B cell (primary cell): ENCODE measurements at regions not wholly inside any gene's neighbourhood (a gene's known extent, or its start where the extent isn't known, plus 50 kb on each side); places are given as distances from the start of the nearest gene placed in this dataset.
A peak's percentile ranks its signal among the peaks of the same experiment; 100 is the strongest.

Experiments
- ATAC-seq: fragments of 200-7000 bp; cut with Tn5 transposase; one replicate; pipeline ENCODE4 v1.10.0; 2021; ENCODE audit warnings: low read depth, mild to moderate bottlenecking, moderate number of reproducible peaks, moderate library complexity
- CTCF ChIA-PET: fragments of 350-600 bp; sonication (Branson Sonifier 250); formaldehyde crosslinking; loops from one replicate; lab custom pipeline; 2021; ENCODE audit warnings: antibody characterized with exemption, inconsistent platforms; lab: Charles Lee
- POLR2A ChIA-PET: fragments of 350-600 bp; sonication (Branson Sonifier 250); formaldehyde crosslinking; loops from one replicate; lab custom pipeline; 2021; ENCODE audit warnings: antibody characterized with exemption; lab: Charles Lee
- DNase-seq: peaks from one replicate; pipeline ENCODE4 v3.0.0; 2013
- H2AFZ ChIP-seq: 2 replicates; pipeline ENCODE4 v1.6.1; 2012; ENCODE audit warnings: mild to moderate bottlenecking, low read depth, low read length; ENCODE audit not compliant: insufficient read depth, poor library complexity, severe bottlenecking
- H3K27ac ChIP-seq, 2 donors: 1 replicate in 1 of 2; 2 replicates in 1 of 2; pipeline ENCODE4 v1.5.1; 2012 to 2013; ENCODE audit warnings: low read length in 2 of 2, mild to moderate bottlenecking in 2 of 2, moderate library complexity in 1 of 2
- H3K27me3 ChIP-seq, 4 experiments: fragments of 200-600 bp in 1 of 4; sonication (generic) in 1 of 4; replicated peaks in 1 of 4; 1 replicate in 2 of 4; 2 replicates in 2 of 4; pipeline versions ENCODE4 v1.6.1 to v1.7.0; 2013 to 2016; ENCODE audit warnings: low read length in 3 of 4, mild to moderate bottlenecking in 2 of 4, mixed read lengths in 1 of 4, moderate library complexity in 1 of 4; ENCODE audit not compliant: insufficient read depth in 4 of 4, control insufficient read depth in 3 of 4; ENCODE audit errors: control extremely low read depth in 1 of 4
- H3K36me3 ChIP-seq, 2 experiments: replicated peaks in 1 of 2; 1 replicate in 1 of 2; 2 replicates in 1 of 2; pipeline versions ENCODE4 v1.6.1 to v1.7.1; 2013; ENCODE audit warnings: low read length in 1 of 2; ENCODE audit not compliant: insufficient read depth in 2 of 2, control insufficient read depth in 1 of 2; ENCODE audit errors: control extremely low read depth in 1 of 2, extremely low read depth in 1 of 2
- H3K4me1 ChIP-seq, 2 donors: fragments of 200-600 bp in 1 of 2; sonication (generic) in 1 of 2; 1 replicate in 1 of 2; 2 replicates in 1 of 2; pipeline versions ENCODE4 v1.5.1 to v1.6.1; 2013 to 2017; ENCODE audit warnings: low read length in 2 of 2; ENCODE audit not compliant: control insufficient read depth in 2 of 2, insufficient read depth in 2 of 2
- H3K4me2 ChIP-seq: replicated peaks from 2 replicates; pipeline ENCODE3; 2012; ENCODE audit warnings: mild to moderate bottlenecking, low read depth, low read length; ENCODE audit not compliant: poor library complexity, severe bottlenecking
- H3K4me3 ChIP-seq, 5 experiments: fragments of 200-600 bp in 1 of 5; sonication (generic) in 1 of 5; 1 replicate in 3 of 5; 2 replicates in 2 of 5; pipeline versions ENCODE4 v1.5.1 to v1.7.0; 2011 to 2016; ENCODE audit warnings: low read length in 4 of 5, mild to moderate bottlenecking in 4 of 5, low read depth in 2 of 5, control low read depth in 1 of 5, moderate library complexity in 1 of 5; ENCODE audit not compliant: insufficient read depth in 1 of 5; ENCODE audit errors: control extremely low read depth in 1 of 5, extremely low read depth in 1 of 5
- H3K79me2 ChIP-seq: fragments of 200-600 bp; sonication (generic); one replicate; pipeline ENCODE4 v1.6.0; 2016; ENCODE audit warnings: low read length; ENCODE audit not compliant: control insufficient read depth, insufficient read depth
- H3K9ac ChIP-seq: fragments of 200-600 bp; sonication (generic); 2 replicates; pipeline ENCODE4 v1.6.1; 2017; ENCODE audit warnings: mild to moderate bottlenecking, low read length, moderate library complexity
- H3K9me3 ChIP-seq, 3 donors: one replicate each; pipeline versions ENCODE4 v1.6.1 to v1.7.1; 2013; ENCODE audit warnings: low read length in 2 of 3; ENCODE audit not compliant: control insufficient read depth in 2 of 3, insufficient read depth in 1 of 3; ENCODE audit errors: control extremely low read depth in 1 of 3
- H4K20me1 ChIP-seq: 2 replicates; pipeline ENCODE4 v1.6.0; 2012; ENCODE audit warnings: mild to moderate bottlenecking, low read length; ENCODE audit not compliant: insufficient read depth, control insufficient read depth, poor library complexity, severe bottlenecking
- H3K27ac Mint-ChIP-seq: one replicate; pipeline ENCODE4 v1.8.0; 2021; ENCODE audit warnings: mixed read lengths
- H3K27me3 Mint-ChIP-seq: one replicate; pipeline ENCODE4 v1.8.0; 2021; ENCODE audit warnings: mixed read lengths
- H3K4me1 Mint-ChIP-seq: one replicate; pipeline ENCODE4 v1.8.0; 2021; ENCODE audit warnings: mixed read lengths
- H3K4me3 Mint-ChIP-seq: one replicate; pipeline ENCODE4 v1.8.0; 2021; ENCODE audit warnings: mixed read lengths
- H3K9me3 Mint-ChIP-seq: one replicate; pipeline ENCODE4 v1.8.0; 2022; ENCODE audit warnings: mixed read lengths; ENCODE audit not compliant: insufficient read depth
- EZH2 ChIP-seq: IDR thresholded peaks from 2 replicates; pipeline ENCODE4 v1.6.1; 2012; ENCODE audit warnings: borderline replicate concordance, low read depth, mild to moderate bottlenecking, moderate library complexity, low read length; ENCODE audit not compliant: insufficient read depth, poor library complexity, severe bottlenecking
- WGBS: methylation state at CpG from one replicate; pipeline ENCODE4 v1.1.5; 2013; ENCODE audit warnings: missing lambda C conversion rate; ENCODE audit not compliant: insufficient coverage; 5-methylcytosine and 5-hydroxymethylcytosine counted together
- intact Hi-C: fragments of 100-400 bp; cut with micrococcal nuclease; formaldehyde crosslinking; loops from one replicate; pipeline ENCODE4 v1.10.0; 2022
- TF ChIP-seq, protein P1 (sequence below): fragments of 200-600 bp; IDR thresholded peaks from one replicate; pipeline ENCODE4 v1.8.0; 2022; ENCODE audit warnings: antibody characterized with exemption, mild to moderate bottlenecking

DNA sequence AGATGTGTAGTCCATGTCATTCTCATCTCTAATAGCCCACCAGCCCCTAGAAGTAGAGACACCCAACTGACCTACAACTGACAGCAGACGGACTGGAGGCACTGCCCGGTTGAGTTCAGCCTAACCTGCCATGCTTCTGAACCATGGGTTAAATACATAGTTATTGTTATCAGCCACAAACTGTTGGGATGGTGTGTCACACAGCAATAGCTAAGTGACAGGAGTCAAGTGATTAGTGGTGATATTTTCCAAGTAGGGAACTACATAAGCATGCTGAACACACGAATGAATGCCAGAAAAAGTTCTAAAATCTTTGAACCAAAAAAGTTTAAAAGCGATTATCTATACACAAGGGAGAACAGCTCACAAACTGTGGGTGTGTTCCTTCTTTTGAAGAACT lies 80.1 kb downstream of the SYNE3 start:
- TF ChIP-seq, protein P1, sequence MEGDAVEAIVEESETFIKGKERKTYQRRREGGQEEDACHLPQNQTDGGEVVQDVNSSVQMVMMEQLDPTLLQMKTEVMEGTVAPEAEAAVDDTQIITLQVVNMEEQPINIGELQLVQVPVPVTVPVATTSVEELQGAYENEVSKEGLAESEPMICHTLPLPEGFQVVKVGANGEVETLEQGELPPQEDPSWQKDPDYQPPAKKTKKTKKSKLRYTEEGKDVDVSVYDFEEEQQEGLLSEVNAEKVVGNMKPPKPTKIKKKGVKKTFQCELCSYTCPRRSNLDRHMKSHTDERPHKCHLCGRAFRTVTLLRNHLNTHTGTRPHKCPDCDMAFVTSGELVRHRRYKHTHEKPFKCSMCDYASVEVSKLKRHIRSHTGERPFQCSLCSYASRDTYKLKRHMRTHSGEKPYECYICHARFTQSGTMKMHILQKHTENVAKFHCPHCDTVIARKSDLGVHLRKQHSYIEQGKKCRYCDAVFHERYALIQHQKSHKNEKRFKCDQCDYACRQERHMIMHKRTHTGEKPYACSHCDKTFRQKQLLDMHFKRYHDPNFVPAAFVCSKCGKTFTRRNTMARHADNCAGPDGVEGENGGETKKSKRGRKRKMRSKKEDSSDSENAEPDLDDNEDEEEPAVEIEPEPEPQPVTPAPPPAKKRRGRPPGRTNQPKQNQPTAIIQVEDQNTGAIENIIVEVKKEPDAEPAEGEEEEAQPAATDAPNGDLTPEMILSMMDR = no peak
- TF ChIP-seq EZH2 = no peak
- H3K9me3 Mint-ChIP-seq = no peaks in the 10 kb centered on the region
- H3K27ac ChIP-seq = peak overlapping the region; percentile 7 to 75
- H3K27me3 ChIP-seq = no peaks in the 10 kb centered on the region
- H3K36me3 ChIP-seq = peaks cover 20 to 69% of the 10 kb centered on the region in 2 experiments
- intact Hi-C loops = no loop called here
- no peak overlapping the region for H3K4me3 ChIP-seq
- no peak overlapping the region for H3K9ac ChIP-seq
- H3K79me2 ChIP-seq = peaks cover 24% of the 10 kb centered on the region
- DNase-seq = no peak
- peak overlapping the region; percentile 7 for H3K27ac Mint-ChIP-seq
- H3K27me3 Mint-ChIP-seq = no peaks in the 10 kb centered on the region
- POLR2A ChIA-PET = no interaction called here
- no peak overlapping the region for H3K4me3 Mint-ChIP-seq
- no CpG with 5 or more reads among the region's 4 CpGs for WGBS
- no peak for ATAC-seq
- peaks cover 16% of the 10 kb centered on the region for H3K4me1 Mint-ChIP-seq
- CTCF ChIA-PET = interaction anchor here (1.2 to 5.8 kb wide), 3 partner anchors 10 to 124 kb away, joined by 3 to 42 read pairs (median 11); no protein-coding TSS in a partner anchor
- no peaks in the 10 kb centered on the region for H3K9me3 ChIP-seq
- H2AFZ ChIP-seq = no peak overlapping the region
- peaks cover 17 to 26% of the 10 kb centered on the region in 2 donors for H3K4me1 ChIP-seq
- no peaks in the 10 kb centered on the region for H4K20me1 ChIP-seq
- H3K4me2 ChIP-seq = no peak overlapping the region

DNA sequence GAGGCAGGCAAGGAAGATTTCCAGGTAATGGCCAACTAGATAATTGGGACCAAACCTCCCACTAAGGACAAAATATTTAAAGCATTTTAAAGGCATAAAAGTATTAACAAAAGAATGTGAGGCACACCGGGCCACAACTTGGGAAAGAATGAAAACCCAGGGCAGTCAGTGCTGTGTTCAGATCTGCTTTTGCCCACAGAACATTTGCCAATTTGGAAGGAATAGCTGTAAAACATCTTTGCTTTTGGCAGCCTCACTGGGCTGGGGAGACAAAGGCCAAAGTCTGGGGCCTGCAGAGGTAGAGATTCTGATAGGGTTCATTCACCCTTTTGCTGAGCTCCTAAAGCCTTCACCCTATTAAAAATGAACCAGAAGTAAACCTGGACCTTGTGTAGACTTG lies 82.3 kb downstream of the SYNE3 start:
- ChIA-PET POLR2A (interaction anchor here (0.7 kb wide), 1 partner anchor 23 kb away, joined by 3 read pairs; no protein-coding TSS in a partner anchor), CTCF (interaction anchor here (1.3 to 5.8 kb wide), 3 partner anchors 8 to 91 kb away, joined by 4 to 42 read pairs (median 11); no protein-coding TSS in a partner anchor)
- no peak overlapping the region for H3K9ac ChIP-seq
- H3K4me1 ChIP-seq = peaks cover 17 to 26% of the 10 kb centered on the region in 2 donors
- intact Hi-C loops = no loop called here
- no peaks in the 10 kb centered on the region for H3K27me3 ChIP-seq
- no peaks in the 10 kb centered on the region for H4K20me1 ChIP-seq
- Mint-ChIP-seq H3K4me3 (no peak overlapping the region), H3K4me1 (peaks cover 16% of the 10 kb centered on the region), H3K27me3 (no peaks in the 10 kb centered on the region), H3K27ac (no peak overlapping the region), H3K9me3 (no peaks in the 10 kb centered on the region)
- DNase-seq (no peak), ATAC-seq (no peak)
- H2AFZ ChIP-seq = no peak overlapping the region
- H3K36me3 ChIP-seq = peaks cover 24 to 68% of the 10 kb centered on the region in 2 experiments
- H3K79me2 ChIP-seq = peaks cover 16% of the 10 kb centered on the region
- H3K9me3 ChIP-seq = no peaks in the 10 kb centered on the region
- no peak overlapping the region for H3K27ac ChIP-seq
- H3K4me2 ChIP-seq = no peak overlapping the region
- TF ChIP-seq, protein P1 = no peak
- WGBS = 100% methylated on average over 1 of the region's 1 CpG
- H3K4me3 ChIP-seq = no peak overlapping the region
